NCI-H2081 (cell line): ENCODE measurements at regions not wholly inside any gene's neighbourhood (a gene's known extent, or its start where the extent isn't known, plus 50 kb on each side); places are given as distances from the start of the nearest gene placed in this dataset.
"Not testable (repeated sequence)": the region's sequence is repeated elsewhere in the genome, so short reads cannot be mapped to it uniquely, and the experiment has no call there.

Source experiments
- DNase-seq, 2 experiments: peaks; one replicate each; lab custom pipeline; 2025; lab: John Stamatoyannopoulos, UW

DNA sequence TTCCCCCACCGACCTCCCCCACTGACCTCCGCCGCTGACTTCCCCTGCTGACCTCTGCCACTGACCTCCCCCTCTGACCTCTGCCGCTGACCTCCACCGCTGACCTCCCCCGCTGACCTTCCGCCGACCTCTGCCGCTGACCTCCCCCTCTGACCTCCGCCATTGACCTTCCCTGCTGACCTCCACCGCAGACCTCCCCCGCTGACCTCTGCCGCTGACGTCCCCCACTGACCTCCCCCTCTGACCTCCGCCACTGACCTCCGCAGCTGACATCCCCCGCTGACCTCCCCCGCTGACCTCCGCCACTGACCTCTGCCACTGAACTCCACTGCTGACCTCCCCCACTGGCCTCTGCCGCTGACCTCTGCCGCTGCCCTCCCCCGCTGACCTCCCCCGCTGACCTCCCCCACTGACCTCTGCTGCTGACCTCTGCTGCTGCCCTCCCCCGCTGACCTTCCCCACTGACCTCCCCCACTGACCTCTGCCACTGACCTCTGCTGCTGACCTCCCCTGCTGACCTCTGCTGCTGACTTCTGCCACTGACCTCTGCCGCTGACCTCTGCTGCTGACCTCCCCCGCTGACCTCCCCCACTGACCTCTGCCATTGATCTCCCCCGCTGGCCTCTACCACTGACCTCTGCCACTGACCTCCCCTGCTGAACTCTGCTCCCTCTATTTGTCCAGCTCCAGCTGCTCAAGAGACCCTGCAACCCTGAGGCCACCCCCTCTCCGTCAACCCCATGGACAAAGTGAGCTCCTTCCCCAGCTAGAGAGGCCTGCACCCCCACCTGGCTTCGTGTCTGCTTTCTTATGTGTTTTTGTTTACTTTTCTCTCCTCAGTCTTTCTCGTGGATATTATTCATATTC is 91.4 kb upstream of the AFDN start:
- no peak for DNase-seq

DNA sequence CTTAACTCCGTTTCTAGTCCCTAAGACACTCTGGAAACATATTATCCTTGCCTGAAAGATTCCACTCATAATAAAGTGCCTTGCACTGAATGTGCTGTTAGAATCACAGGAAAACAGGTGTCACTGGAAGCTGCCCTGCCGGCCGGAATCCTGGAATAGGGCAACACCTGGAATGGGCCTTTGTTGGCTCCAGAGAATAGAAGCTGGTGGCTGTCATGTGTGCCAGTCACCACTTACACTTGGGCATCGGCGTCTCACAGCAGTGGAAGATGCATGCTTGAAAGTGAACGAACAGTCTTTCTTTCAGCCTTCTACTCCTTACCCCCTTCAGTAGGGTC is 90.8 kb upstream of the AFDN start:
- no peak for DNase-seq

GRCh38 chr6:167736486-167737204 is 90.1 kb upstream of the AFDN start:
- no peak for DNase-seq

GRCh38 chr6:167737205-167737830 is 89.4 kb upstream of the AFDN start:
- no peak for DNase-seq

DNA sequence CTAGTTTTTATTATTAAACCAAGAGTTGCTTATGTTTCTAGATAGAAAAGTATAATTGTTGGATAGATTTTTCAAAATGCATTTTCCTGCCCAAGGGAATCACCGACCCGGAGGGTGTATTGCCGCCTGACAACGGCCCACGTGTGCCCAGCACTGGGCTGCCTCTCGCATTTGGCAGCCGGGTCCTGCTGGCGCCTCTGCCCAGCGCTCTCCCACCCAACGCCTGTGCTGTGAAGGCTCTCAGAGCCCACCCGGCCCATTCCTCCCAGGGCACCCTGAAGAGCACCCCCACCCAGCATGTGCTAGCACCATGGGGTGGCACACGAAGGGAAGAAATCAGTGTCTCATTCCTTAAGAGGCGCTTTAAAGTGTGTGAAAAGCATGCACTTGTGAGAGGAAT is 88.3 kb upstream of the AFDN start:
- DNase-seq: no peak

DNA sequence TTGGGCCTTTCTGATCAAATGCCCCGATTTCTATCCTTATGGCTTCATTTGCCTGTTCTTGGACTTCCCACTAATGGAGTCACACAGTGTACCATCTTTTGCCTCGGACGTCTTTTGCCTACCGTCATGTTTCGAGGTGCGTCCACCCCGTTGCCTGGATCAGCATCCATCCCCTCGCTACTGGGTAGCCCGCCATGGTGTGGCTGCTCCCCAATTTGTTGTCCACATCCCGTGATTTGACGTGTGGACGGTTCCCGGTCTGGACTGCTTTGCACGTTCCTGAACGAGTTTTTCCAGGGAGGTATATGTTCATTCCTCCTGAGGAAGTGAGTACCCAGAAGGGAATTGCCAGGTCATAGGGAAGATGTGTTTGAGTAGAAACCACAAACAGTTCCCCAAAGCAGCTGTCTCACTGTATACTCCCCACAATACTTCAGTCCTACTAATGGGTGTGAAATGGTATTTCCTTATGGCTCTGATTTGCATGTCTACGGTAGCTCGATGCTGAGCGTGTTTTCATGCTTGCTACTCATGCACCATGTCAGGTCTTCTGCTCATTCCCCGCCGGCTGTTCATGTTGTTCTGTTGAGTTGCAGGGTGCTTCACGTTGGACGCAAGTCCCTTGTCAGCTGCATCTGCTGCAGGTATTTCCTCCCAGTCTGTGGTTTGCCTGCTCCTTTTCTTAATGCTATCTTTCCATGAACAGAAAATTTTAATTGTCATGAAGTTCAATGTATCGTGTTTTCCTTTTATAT is 86.8 kb upstream of the AFDN start:
- DNase-seq: no peak

- DNase-seq: no peak
Observed at GRCh38 chr6:167742719-167743303, 83.9 kb upstream of the AFDN start.

DNA sequence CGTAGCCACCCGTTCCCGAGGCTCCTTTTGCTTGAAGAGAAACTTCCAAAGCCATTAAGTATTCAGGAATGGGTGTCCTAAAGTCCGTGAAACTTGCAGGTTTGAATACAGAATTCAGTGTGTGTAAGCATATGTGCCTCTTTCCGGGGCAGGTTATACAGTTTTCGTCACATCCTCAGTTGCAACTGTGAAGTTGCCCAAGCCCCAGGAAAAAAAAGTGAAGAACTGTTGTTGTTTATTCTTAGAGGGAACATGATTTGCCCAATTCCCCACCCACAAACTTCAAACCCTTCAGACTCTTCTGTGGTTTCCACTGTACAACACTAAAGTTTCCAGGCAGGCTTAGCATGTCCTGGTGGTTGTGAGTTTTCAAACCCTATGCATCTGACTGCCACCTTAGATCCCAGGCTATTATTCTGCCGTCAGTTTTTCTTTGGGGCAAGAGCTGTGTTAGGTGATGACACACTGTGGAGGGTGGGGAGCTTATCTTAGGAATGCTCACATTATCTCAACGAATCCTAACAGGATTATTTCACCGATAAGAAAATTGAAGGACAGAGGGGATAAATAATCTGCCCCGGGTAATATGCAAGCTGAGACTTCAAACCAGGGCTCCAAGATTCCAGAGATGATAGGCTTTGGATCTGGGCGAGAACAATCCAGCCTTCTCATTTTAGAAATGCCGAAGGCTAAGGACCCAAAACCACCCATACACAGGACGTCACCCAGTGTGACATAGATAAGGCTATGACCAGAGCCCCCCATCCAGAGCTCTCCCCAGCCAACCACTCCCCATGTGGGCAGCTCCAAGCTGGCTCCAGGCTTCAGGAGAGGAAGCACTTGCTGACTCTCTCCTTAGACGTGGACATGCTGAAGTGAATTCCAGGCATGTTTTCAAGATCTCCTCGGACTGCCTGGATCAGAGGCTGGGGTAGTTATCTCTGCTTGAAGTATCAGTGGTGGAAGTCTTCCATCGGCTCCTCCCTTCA is 81.7 kb upstream of the AFDN start:
- DNase-seq: no peak

DNA sequence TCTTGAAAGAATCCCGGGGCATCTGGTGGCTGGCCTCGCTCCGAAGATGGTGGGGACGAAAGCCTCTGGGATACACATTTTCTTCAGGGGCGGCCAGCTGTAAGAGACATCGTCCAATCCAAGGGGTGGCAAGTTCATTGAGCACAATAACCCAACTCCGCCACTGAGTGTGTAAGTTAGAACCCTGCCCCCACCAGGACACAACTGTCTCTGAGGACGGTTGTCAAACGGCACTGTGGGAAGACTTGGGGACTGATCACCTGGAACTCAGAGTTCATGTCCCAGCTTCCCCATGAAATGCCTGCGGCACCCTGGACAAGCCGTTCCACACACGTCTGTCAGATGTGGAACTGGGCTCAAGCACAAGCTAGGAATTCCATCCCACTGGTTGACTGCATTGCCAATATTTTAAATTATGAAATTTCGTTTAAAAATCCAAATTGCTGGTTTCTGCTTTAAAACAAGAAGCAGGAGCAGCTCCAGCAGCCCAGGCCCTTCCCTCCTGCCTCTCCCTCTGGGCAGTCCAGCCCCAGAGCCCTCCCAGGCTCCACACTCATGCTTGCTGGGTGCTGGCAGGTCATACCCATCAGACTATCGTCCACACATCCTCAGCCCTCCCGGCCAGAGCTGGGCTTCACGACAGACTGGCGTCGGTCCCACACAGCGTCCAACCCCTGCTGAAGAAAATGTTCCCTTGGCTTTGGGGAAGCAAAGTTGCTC is 80.9 kb upstream of the AFDN start:
- no peak for DNase-seq

DNA sequence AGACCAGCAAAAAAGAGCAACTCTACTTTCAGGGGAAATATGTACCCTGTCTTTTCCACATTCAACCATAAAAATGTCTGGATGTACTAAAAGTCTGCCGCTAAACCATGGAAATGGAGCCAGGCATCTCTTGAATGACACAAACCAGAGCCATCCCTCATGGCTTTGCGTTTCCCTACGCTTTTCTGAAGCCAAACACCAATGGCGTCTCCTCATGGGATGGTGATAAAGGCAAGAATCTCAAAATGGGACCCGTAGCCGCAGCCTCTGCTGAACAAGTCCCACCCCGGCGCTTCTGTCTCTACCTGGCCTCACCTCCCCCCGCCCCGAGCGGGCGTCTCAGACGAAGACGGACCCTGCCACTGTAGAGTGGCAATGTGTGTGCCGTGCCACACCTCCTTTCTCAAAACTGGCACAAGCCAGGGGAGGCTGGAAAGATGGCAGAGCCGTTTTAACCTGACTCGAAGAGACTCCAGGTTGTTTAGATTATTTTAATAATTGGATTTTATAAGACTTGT is 80.3 kb upstream of the AFDN start:
- DNase-seq: no peak

GRCh38 chr6:167746975-167747374 is 79.7 kb upstream of the AFDN start:
- no peak for DNase-seq

- DNase-seq: no peak
Observed at GRCh38 chr6:167747645-167748044, 79.1 kb upstream of the AFDN start.

GRCh38 chr6:167748046-167748445 is 78.7 kb upstream of the AFDN start:
- DNase-seq: no peak

DNA sequence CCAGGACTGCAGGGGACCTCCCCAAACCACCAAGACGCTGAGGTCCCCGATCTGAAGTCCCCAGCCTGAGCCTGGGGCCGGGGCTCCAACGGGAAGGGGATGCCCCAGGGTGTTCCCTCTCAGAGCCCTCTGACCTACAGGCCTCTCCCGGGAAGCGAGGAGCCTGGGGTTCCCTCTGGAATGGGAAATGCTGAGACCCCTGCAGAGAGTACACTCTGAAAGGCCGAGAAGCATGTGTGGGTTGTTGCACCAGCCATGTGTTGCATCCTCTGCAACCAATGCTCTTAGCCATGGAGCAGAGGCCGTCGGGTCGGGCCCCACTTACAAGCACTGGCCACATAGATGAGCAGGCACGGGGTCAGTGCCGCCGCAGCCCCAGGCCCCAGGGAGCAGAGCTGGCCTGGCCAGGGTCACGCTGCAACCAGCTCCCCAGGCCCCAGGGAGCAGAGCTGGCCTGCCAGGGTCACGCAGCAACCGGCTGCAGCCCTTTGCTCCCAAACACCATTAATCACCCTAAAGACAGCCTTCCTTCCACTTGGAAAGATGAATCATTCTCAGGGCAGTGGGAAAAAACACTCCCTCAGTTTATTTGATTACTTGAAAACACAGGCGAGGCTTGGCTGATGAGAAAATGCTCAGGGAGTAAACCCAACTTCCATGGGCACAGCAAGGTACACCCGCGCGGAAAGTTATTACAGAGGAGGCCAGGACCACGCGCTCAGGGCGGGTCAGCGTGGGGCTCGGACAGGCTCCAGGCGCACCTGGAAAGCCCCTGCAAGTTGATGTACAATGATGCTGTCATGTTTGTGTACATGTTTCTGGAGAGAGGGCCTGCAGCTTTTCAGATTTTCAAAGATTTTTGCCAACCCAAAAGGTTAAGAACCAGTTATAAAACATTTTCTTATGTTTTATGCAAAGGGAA is 78.0 kb upstream of the AFDN start:
- no peak for DNase-seq

GRCh38 chr6:167750956-167751358 is 75.8 kb upstream of the AFDN start:
- no peak for DNase-seq

DNA sequence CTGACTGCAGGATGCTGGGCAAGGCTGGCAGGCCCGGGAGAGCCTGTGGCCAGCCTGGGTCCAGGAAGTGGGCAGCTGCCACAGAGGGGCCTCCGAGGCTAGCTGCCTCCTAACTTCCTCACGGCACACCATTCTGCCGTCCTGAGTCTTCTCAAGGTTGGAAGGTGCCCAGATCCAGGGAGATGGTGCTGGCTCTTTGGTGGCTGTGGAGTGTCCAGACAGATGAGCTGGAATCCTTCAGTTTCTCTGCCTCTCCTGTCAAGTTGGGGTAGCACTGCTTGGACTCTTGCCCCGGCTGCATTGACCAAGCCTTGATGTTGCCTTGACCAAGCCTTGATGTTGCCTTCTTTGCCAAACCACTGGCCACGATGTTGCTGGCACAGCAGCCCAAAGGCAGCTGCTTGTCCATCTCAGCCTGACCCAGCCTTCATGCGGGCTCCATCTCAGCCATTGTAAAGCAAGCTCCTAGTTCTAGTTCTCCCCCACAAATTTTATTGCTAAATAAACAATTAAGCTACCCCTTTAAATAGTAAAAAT is 75.1 kb upstream of the AFDN start:
- no peak for DNase-seq

DNA sequence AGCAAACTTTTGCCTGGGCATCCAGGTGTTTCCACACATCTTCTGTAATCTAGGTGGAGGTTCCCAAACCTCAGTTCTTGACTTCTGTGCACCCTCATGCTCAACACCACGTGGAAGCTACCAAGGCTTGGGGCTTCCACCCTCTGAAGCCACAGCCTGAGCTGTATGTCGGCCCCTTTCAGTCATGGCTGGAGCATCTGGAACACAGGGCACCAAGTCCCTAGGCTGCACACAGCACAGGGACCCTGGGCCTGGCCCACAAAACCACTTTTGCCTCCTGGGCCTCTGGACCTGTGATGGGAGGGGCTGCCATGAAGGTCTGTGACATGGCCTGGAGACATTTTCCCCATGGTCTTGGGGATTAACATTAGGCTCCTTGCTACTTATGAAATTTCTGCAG is 73.4 kb upstream of the AFDN start:
- DNase-seq: not testable (repeated sequence)

- DNase-seq: no peak
Observed at GRCh38 chr6:167754691-167755090, 72.0 kb upstream of the AFDN start.
